HG03575 (cell line): ENCODE measurements at regions not wholly inside any gene's neighbourhood (a gene's known extent, or its start where the extent isn't known, plus 50 kb on each side); places are given as distances from the start of the nearest gene placed in this dataset.

Source experiments
- ATAC-seq: cut with Tn5 transposase; IDR thresholded peaks from one replicate; pipeline ENCODE4 v1.9.1; 2021; ENCODE audit not compliant: unreplicated experiment, insufficient number of reproducible peaks, low FRiP score; ENCODE audit errors: extremely low read depth

DNA sequence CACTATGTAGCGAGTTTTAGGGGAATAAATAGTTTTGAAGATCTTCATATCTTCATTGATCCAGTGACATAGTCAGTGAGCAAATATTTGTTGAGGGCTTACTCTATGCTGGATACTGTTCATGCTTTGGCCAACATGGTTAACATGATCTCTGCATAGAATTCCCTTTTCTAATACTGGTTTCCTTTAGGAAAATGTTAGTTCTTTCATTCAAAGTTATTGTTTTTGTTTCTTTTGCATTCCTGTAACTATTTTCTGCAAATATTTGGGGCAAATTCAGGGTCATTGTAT is 226.5 kb downstream of the C12orf50 start:
- ATAC-seq, result no peak

GRCh38 chr12:87801860-87802720 is 227.1 kb downstream of the C12orf50 start:
- no peak for ATAC-seq

GRCh38 chr12:87796961-87797516 is 232.2 kb downstream of the C12orf50 start:
- ATAC-seq, result no peak

GRCh38 chr12:87795555-87795954 is 233.6 kb downstream of the C12orf50 start:
- ATAC-seq, result no peak

DNA sequence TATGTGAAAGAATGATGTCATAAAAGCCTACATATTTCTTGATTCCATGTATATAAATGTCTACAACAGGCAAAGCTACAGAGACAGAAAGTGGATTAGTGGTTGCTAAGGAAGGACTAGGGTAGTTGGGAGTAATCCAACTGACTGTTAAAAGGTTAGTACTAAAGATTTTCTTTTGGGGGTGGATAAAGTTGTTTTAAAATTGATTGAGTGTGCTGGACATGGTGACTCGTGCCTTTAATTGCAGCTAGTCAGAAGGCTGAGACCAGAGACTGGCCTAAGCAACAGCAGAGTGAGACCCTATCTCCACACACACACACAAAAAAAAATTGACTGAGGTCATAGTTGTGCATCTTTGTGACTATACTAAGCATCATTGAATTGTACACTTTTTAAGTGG is 234.3 kb downstream of the C12orf50 start:
- no peak for ATAC-seq

- no peak for ATAC-seq
Observed at GRCh38 chr12:87793131-87793530, 236.1 kb downstream of the C12orf50 start.

GRCh38 chr12:87784350-87784749 is 244.9 kb downstream of the C12orf50 start:
- ATAC-seq, result no peak

DNA sequence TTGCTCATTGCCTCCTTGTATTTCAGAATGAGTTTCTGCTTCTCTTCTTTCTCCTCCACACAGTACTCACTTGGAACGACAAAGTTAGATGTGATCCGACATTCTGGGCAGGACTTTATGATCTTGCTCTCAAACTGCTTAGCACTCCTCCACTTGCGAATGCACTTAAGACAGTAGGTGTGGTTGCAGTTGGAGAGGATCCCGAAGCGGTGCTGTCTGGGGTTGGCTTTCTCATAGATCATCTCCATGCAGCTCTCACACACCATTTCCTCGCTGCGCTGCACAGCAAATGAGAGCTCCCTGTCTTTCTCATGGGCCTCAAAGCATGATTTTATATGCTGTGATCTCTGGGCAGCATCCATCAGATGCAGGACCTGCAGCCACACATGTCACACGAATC is 245.7 kb downstream of the C12orf50 start:
- no peak for ATAC-seq

DNA sequence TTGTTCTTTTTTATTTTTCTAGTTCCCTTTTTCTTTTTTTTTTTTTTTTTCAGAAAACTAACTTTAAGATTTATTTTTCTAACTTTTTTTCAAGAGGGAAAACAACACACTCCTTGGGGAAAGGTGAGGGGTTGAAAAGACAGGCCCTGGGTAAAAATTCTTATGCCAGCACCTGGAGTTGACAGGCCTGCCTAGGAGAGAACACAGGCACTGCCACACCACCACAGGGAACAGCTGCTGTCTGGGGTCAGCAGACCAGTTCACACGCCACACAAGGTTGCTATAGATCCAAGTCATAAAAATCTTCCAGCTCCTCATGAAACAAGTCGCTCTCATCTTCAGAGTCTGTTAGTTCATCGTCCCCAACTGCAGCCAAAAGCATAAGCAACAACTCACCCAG is 246.4 kb downstream of the C12orf50 start:
- ATAC-seq, result no peak

- ATAC-seq, result no peak
Observed at GRCh38 chr12:87779858-87780498, 249.2 kb downstream of the C12orf50 start.

DNA sequence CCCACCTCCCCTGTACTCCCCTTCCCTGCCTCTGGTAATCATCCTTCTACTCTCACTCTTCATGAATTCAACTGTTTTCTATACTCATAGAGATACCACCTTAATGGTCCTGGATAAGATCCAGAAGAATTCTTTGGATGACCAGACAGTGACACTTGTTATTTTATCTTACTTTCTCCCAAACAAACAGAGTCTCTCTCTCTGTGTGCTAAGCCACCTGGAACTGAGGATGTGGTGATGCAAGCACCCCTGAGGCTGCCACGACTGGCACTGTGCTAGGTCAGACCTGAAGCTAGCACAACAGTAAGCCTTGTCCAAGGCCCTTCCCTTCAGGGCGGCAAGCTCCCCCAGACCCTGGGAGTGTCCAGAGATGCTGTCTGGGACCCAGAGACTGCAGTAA is 250.2 kb downstream of the C12orf50 start:
- ATAC-seq, result no peak

- no peak for ATAC-seq
Observed at GRCh38 chr12:87778065-87778464, 251.1 kb downstream of the C12orf50 start.

DNA sequence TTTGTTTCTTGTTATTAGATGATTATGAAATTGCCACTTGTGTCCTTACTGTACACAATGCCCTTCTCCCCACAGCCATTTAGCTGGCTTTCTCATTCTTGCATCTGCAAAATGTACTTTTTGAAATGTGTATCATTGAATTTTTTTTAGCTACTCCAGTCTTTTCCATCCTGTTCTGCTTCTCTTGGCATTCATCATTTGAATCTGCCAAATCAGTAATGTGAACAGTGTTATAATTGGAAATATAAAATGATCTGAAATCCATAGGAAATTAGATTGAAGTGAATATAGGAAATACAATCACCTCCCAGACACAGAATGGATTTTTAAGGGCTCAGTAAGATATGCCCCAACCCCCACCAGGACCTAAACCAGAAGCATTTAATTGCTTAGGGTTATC is 253.4 kb downstream of the C12orf50 start:
- ATAC-seq, result no peak

DNA sequence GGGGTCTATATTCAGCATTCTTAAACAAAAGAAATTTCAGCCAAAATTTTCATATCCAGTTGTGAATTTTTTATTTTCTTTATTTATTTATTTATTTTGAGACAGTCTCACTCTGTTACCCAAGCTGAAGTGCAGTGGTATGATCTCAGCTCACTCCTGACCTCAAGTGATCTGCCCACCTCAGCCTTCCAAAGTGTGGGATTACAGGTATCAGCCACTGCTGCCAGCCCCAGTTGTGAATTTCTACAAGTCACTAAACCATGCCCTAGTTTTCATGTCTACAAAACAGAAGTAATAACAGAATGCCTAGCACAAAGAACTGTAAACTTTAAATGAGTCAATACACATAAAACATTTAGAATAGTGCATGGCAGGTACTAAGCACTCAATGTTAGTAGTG is 254.2 kb downstream of the C12orf50 start:
- ATAC-seq, result no peak

DNA sequence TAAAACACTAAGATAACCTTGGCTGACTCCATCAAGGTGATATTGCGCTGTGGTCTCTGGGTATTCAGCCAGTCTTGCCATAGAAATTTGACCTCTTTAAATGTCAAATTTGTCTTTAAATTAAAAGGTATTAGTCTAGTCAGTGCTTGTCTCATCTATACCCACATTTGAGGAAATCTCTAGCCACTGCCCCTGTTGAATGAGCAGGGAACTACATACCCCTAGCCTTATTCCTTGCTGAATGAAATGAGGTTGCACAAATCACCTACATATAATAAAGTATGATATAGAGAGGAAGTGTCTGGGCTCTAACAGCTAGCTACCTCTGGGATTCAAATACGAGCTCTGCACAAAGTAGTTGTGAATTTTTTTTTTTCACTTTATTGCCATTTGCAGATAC is 256.8 kb downstream of the C12orf50 start:
- ATAC-seq, result no peak

DNA sequence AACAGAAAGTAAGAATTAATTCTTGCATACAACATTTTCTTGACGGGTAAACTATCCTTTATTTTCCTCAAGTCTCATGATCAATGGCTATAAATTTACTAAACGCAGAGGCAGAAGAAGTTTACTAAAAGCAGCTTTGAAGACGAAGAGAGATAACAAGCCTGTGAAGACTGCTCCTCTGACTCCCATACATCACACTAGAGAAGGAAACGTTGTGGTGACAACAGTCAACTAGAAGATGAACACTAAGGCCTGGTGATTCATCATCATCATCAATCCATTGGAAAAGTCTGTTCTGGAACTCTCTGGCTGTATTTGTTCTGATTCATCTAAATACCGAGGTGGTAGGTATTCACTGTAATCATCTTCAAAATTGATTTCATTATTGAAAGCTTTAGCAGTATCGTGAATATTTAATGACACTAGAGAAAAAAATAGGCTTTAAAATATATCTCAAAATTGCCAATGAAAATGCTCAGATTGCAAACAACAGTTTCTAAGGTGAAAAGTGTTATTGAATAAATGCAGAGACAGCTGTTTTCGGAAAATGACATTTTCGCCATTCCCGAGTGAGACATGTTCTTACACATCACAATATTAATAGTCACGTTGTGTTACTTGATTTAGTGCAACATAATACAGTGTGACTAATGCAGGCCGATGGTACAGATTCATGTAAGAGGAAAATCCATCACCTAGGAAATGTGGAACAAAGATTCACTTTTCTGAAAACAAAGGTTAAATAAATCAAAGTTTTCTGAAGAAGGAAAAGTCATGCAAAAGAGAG is 260.5 kb downstream of the C12orf50 start:
- ATAC-seq, result no peak

- ATAC-seq, result no peak
Observed at GRCh38 chr12:87766044-87766443, 263.2 kb downstream of the C12orf50 start.

DNA sequence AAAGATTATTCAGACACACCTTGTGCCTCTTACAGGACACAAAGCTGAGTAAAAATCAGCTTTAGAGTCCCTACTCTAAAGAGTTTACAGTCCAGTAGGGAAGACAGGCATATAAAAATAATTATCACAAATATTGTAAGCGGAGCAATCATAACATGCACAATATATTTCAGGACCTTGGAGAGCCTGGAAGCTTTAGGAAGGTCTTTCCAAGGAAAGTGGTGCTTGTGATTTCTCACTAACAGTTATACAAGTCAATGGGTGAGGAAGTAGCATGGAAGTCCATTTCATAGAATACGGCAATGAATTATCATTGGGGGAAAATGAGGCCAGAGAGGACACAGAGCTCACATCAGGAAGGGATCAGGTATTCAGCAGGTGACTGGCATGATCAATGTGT is 268.3 kb downstream of the C12orf50 start:
- no peak for ATAC-seq

- no peak for ATAC-seq
Observed at GRCh38 chr12:87758271-87758670, 270.9 kb downstream of the C12orf50 start.

DNA sequence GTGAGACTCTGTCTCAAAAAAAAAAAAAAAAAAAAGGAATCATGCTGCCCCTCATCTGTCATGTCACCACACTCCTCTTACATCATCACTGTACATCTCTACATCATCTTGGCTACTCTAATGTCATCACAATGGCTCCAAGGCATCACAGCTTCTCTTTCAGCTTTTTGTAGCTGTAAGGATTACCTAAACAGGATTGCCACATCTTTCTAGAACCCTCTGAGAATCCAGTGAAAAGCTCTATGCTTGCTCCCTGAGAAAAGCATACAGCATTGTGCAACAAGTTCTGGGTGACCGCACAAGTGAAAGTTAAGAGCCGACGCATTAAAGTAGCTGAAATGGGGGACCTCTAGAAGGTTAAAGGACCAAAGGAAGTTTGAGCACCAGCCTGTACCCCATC is 272.5 kb downstream of the C12orf50 start:
- no peak for ATAC-seq
